Activated CD8-positive, alpha-beta memory T cell treated with anti-CD3 and anti-CD28 coated beads for 36 hours (primary cell): ENCODE measurements at regions not wholly inside any gene's neighbourhood (a gene's known extent, or its start where the extent isn't known, plus 50 kb on each side); places are given as distances from the start of the nearest gene placed in this dataset.

Experiments
- CTCF ChIA-PET: fragments of 350-600 bp; sonication (Branson Sonifier 250); formaldehyde crosslinking; loops from one replicate; lab custom pipeline; 2021; ENCODE audit warnings: antibody characterized with exemption; lab: Charles Lee
- POLR2A ChIA-PET: fragments of 350-600 bp; sonication (Branson Sonifier 250); formaldehyde crosslinking; loops from one replicate; lab custom pipeline; 2021; ENCODE audit warnings: antibody characterized with exemption; lab: Charles Lee

- POLR2A ChIA-PET: no interaction called here
- CTCF ChIA-PET: interaction anchor here (1.0 kb wide), 1 partner anchor 549 kb away, joined by 3 read pairs; no protein-coding TSS in a partner anchor
Observed at GRCh38 chr12:15272376-15272775, 49.9 kb upstream of the PTPRO start.
